CD4-positive, alpha-beta T cell (primary cell): ENCODE measurements at regions not wholly inside any gene's neighbourhood (a gene's known extent, or its start where the extent isn't known, plus 50 kb on each side); places are given as distances from the start of the nearest gene placed in this dataset.

Experiments used
- ATAC-seq: fragments of 200-7000 bp; cut with Tn5 transposase; one replicate; pipeline ENCODE4 v1.10.0; 2022; ENCODE audit warnings: mild to moderate bottlenecking; ENCODE audit not compliant: poor library complexity
- CTCF ChIA-PET: fragments of 350-600 bp; sonication (Branson Sonifier 250); formaldehyde crosslinking; loops from one replicate; lab custom pipeline; 2021; ENCODE audit warnings: antibody characterized with exemption, inconsistent platforms; lab: Charles Lee
- POLR2A ChIA-PET: fragments of 350-600 bp; sonication (Branson Sonifier 250); formaldehyde crosslinking; loops from one replicate; lab custom pipeline; 2021; ENCODE audit warnings: antibody characterized with exemption, inconsistent platforms; lab: Charles Lee
- DNase-seq, 14 experiments: peaks; one replicate each; pipeline ENCODE4 v3.0.0-alpha.2; 2013 to 2020; ENCODE audit warnings: mixed read lengths in 2 of 14
- H3K27ac ChIP-seq, 2 donors: one replicate each; pipeline versions ENCODE4 v1.5.1 to v1.7.0; 2013; ENCODE audit warnings: low read length in 2 of 2, low read depth in 1 of 2, mild to moderate bottlenecking in 1 of 2
- H3K27me3 ChIP-seq, 2 experiments: 1 replicate in 1 of 2; 2 replicates in 1 of 2; pipeline versions ENCODE4 v1.6.1 to v1.7.0; 2013; ENCODE audit warnings: low read length in 2 of 2, control low read depth in 1 of 2, mild to moderate bottlenecking in 1 of 2, moderate library complexity in 1 of 2; ENCODE audit not compliant: insufficient read depth in 2 of 2, control insufficient read depth in 1 of 2
- H3K36me3 ChIP-seq: one replicate; pipeline ENCODE4 v1.6.1; 2013; ENCODE audit warnings: low read length, control low read depth; ENCODE audit not compliant: insufficient read depth
- H3K4me1 ChIP-seq: one replicate; pipeline ENCODE4 v1.6.1; 2013; ENCODE audit warnings: low read length, control low read depth; ENCODE audit not compliant: insufficient read depth
- H3K4me3 ChIP-seq: one replicate; pipeline ENCODE4 v1.5.1; 2013; ENCODE audit warnings: mild to moderate bottlenecking, low read length, moderate library complexity
- H3K9me3 ChIP-seq, 2 experiments: 1 replicate in 1 of 2; 2 replicates in 1 of 2; pipeline versions ENCODE4 v1.6.1 to v1.7.0; 2013; ENCODE audit warnings: low read length in 2 of 2, mild to moderate bottlenecking in 2 of 2, control low read depth in 1 of 2, moderate library complexity in 1 of 2; ENCODE audit not compliant: control insufficient read depth in 1 of 2, insufficient read depth in 1 of 2
- H3K27ac Mint-ChIP-seq: one replicate; pipeline ENCODE4 v1.8.0; 2020; ENCODE audit warnings: mixed read lengths
- H3K27me3 Mint-ChIP-seq: one replicate; pipeline ENCODE4 v1.8.0; 2021; ENCODE audit warnings: mixed read lengths
- H3K36me3 Mint-ChIP-seq: one replicate; pipeline ENCODE4 v1.8.0; 2021; ENCODE audit warnings: low read depth, mixed read lengths
- H3K4me1 Mint-ChIP-seq: one replicate; pipeline ENCODE4 v1.8.0; 2021; ENCODE audit warnings: low read depth, mixed read lengths
- H3K4me3 Mint-ChIP-seq: one replicate; pipeline ENCODE4 v1.8.0; 2020; ENCODE audit warnings: mild to moderate bottlenecking, mixed read lengths
- H3K9me3 Mint-ChIP-seq: one replicate; pipeline ENCODE4 v1.8.0; 2020; ENCODE audit warnings: mixed read lengths
- CTCF ChIP-seq: fragments of 200-600 bp; IDR thresholded peaks from one replicate; pipeline ENCODE4 v1.8.0; 2022; ENCODE audit warnings: antibody characterized with exemption, mild to moderate bottlenecking
- intact Hi-C, 2 experiments: fragments of 100-400 bp; cut with DNase I in 1 of 2; cut with micrococcal nuclease in 1 of 2; formaldehyde crosslinking; loops; one replicate each; pipeline versions ENCODE4 v1.15.1 to v1.9.0; 2023 to 2025; cut with DNase I, micrococcal nuclease

- Histone ChIP-seq H3K4me3 (no peak overlapping the region), H3K36me3 (no peaks in the 10 kb centered on the region), H3K9me3 (peaks cover 0 to 13% of the 10 kb centered on the region in 2 experiments), H3K27me3 (no peaks in the 10 kb centered on the region), H3K27ac (no peak overlapping the region), H3K4me1 (no peaks in the 10 kb centered on the region)
- Mint-ChIP-seq H3K9me3 (peaks cover 2% of the 10 kb centered on the region), H3K4me3 (no peak overlapping the region), H3K27me3 (peaks cover 9% of the 10 kb centered on the region), H3K4me1 (no peaks in the 10 kb centered on the region), H3K27ac (no peak overlapping the region), H3K36me3 (no peaks in the 10 kb centered on the region)
- POLR2A ChIA-PET: no interaction called here
- TF ChIP-seq CTCF: no peak
- DNase-seq: no peak
- ATAC-seq: no peak
- CTCF ChIA-PET: no interaction called here
- intact Hi-C loops: no loop called here
These were observed 141.6 kb downstream of the BUD13 start for GRCh38 chr11:116631201-116631600.

GRCh38 chr11:116618461-116618860 is 154.3 kb downstream of the BUD13 start:
- H3K4me1 ChIP-seq: no peaks in the 10 kb centered on the region
- no peak overlapping the region for H3K27ac Mint-ChIP-seq
- no peak for ATAC-seq
- H3K36me3 Mint-ChIP-seq: no peaks in the 10 kb centered on the region
- H3K4me3 ChIP-seq: no peak overlapping the region
- intact Hi-C loops: no loop called here
- no peaks in the 10 kb centered on the region for H3K36me3 ChIP-seq
- DNase-seq: no peak
- H3K27ac ChIP-seq: no peak overlapping the region
- peaks cover 29% of the 10 kb centered on the region for H3K27me3 Mint-ChIP-seq
- POLR2A ChIA-PET: no interaction called here
- H3K27me3 ChIP-seq: peaks cover 0 to 4% of the 10 kb centered on the region in 2 experiments
- H3K4me1 Mint-ChIP-seq: no peaks in the 10 kb centered on the region
- no peaks in the 10 kb centered on the region for H3K9me3 Mint-ChIP-seq
- CTCF ChIA-PET: no interaction called here
- no peak for TF ChIP-seq CTCF
- H3K9me3 ChIP-seq: peaks cover 0 to 4% of the 10 kb centered on the region in 2 experiments
- no peak overlapping the region for H3K4me3 Mint-ChIP-seq

- Mint-ChIP-seq H3K4me3 (no peak overlapping the region), H3K27ac (no peak overlapping the region), H3K4me1 (no peaks in the 10 kb centered on the region), H3K27me3 (peaks cover 20% of the 10 kb centered on the region), H3K9me3 (no peaks in the 10 kb centered on the region), H3K36me3 (no peaks in the 10 kb centered on the region)
- Histone ChIP-seq H3K27me3 (peaks cover 0 to 2% of the 10 kb centered on the region in 2 experiments), H3K36me3 (no peaks in the 10 kb centered on the region), H3K4me1 (no peaks in the 10 kb centered on the region), H3K4me3 (no peak overlapping the region), H3K27ac (no peak overlapping the region), H3K9me3 (peaks cover 0 to 9% of the 10 kb centered on the region in 2 experiments)
- TF ChIP-seq CTCF: no peak
- ChIA-PET POLR2A (no interaction called here), CTCF (no interaction called here)
- intact Hi-C loops: no loop called here
- DNase-seq (no peak), ATAC-seq (no peak)
These were observed 157.4 kb downstream of the BUD13 start for GRCh38 chr11:116615211-116615865.
